RWPE1 (cell line): ENCODE measurements at regions not wholly inside any gene's neighbourhood (a gene's known extent, or its start where the extent isn't known, plus 50 kb on each side); places are given as distances from the start of the nearest gene placed in this dataset.
"Not testable (repeated sequence)": the region's sequence is repeated elsewhere in the genome, so short reads cannot be mapped to it uniquely, and the experiment has no call there.

Experiments
- CTCF ChIA-PET: fragments of 350-600 bp; sonication (Branson Sonifier 250); formaldehyde crosslinking; extraction: SDS; loops from one replicate; lab custom pipeline; 2021; lab: Yijun Ruan, JAX
- POLR2A ChIA-PET: fragments of 400-600 bp; formaldehyde crosslinking; extraction: SDS; loops from one replicate; lab custom pipeline; 2020; ENCODE audit warnings: antibody characterized with exemption; ENCODE audit not compliant: low non-redundant PET; lab: Yijun Ruan, JAX
- DNase-seq: peaks from one replicate; pipeline ENCODE4 v3.0.0; 2012; ENCODE audit warnings: low spot score
- H3K27ac ChIP-seq: fragments of 450-650 bp; 2 replicates; pipeline ENCODE4 v1.5.1; 2017
- CTCF ChIP-seq: fragments of 450-650 bp; conservative IDR thresholded peaks from 2 replicates; pipeline ENCODE4 v1.5.1; 2017; ENCODE audit warnings: low read depth, mild to moderate bottlenecking

- ChIA-PET POLR2A (no interaction called here), CTCF (interaction anchor here (0.6 kb wide), 1 partner anchor 399 kb away, joined by 3 read pairs; no protein-coding TSS in a partner anchor)
- no peak for DNase-seq
- no peak for TF ChIP-seq CTCF
- no peak overlapping the region for H3K27ac ChIP-seq
Measured at GRCh38 chr4:179692222-179692621, 2250.0 kb upstream of the AGA start.

GRCh38 chr4:179695175-179695574 is 2252.9 kb upstream of the AGA start:
- no peak overlapping the region for H3K27ac ChIP-seq
- ChIA-PET POLR2A (no interaction called here), CTCF (interaction anchor here (0.8 kb wide), 1 partner anchor 815 kb away, joined by 5 read pairs; no protein-coding TSS in a partner anchor)
- DNase-seq = peak; percentile 1
- TF ChIP-seq CTCF = no peak

GRCh38 chr4:179698321-179698720 is 2256.1 kb upstream of the AGA start:
- TF ChIP-seq CTCF = no peak
- DNase-seq = no peak
- ChIA-PET CTCF (no interaction called here), POLR2A (no interaction called here)
- H3K27ac ChIP-seq = no peak overlapping the region

DNA sequence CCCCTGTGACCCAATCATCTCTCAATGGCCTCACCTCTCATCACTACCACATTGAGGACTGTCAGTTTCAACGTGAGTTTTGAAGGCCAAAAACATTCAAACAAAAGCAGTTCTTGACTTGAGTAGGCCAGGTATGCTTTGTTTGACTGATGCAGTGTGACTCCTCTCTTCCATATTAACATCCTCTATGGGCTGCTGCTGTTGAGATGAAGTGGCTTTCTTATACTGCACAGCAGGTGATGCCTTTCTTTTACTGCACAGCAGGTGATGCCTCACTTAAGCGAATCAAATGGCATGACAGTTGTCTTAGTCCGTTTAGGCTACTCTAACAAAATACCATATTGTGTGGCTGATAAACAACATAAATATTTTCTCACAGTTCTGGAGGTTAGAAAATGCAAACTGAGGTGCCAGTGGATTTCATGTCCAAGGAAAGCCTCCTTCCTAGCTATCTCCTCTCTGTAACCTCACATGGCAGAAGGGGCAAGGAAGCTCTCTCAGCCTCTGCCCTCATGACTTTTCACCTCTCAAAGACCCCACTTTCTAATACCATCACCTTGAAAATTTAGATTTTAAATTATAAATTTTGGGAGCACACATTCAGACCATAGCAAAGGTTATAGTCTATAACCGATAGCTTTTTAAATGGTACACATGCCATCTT is 2267.9 kb upstream of the AGA start:
- CTCF ChIA-PET = no interaction called here
- TF ChIP-seq CTCF = no peak
- POLR2A ChIA-PET = no interaction called here
- no peak overlapping the region for H3K27ac ChIP-seq
- DNase-seq = no peak

GRCh38 chr4:179719766-179720450 is 2277.7 kb upstream of the AGA start:
- H3K27ac ChIP-seq = no peak overlapping the region
- DNase-seq = no peak
- TF ChIP-seq CTCF = no peak
- ChIA-PET POLR2A (no interaction called here), CTCF (no interaction called here)

DNA sequence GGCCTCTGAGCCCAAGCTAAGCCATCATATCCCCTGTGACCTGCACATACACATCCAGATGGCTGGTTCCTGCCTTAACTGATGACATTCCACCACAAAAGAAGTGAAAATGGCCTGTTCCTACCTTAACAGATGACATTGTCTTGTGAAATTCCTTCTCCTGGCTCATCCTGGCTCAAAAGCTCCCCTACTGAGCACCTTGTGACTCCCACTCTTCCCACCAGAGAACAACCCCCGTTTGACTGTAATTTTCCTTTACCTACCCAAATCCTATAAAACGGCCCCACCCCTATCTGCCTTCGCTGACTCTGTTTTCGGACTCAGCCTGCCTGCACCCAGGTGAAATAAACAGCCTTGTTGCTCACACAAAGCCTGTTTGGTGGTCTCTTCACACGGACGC is 2284.3 kb upstream of the AGA start:
- H3K27ac ChIP-seq, CTCF ChIA-PET, POLR2A ChIA-PET, DNase-seq: not testable (repeated sequence)

DNA sequence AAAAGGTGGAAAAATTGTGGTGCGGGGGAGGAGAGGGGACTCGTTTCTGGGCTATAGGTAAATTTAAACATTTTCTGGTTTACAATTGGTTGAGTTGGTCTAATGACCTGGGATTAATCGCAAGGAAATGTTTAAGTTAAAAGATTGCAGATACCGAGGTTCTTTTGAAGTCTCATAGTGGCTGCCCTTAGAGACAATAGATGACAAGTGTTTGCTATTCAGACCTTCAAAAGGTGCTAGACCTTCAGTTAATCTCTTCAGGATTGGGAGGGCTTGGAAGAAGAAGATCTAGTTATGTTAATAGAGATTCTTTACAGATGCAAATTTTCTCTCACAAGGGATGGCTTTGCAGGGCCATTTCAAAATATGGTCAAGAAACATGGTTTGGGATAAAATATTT is 2286.1 kb upstream of the AGA start:
- POLR2A ChIA-PET = no interaction called here
- no peak for DNase-seq
- no peak for TF ChIP-seq CTCF
- CTCF ChIA-PET = no interaction called here
- H3K27ac ChIP-seq = no peak overlapping the region

GRCh38 chr4:179736820-179737219 is 2294.6 kb upstream of the AGA start:
- POLR2A ChIA-PET, DNase-seq, H3K27ac ChIP-seq: not testable (repeated sequence)
- CTCF ChIA-PET = interaction anchor here (0.6 kb wide), 1 partner anchor 67 kb away, joined by 3 read pairs; no protein-coding TSS in a partner anchor
